Hepatocyte (in vitro differentiated cells): ENCODE measurements at regions not wholly inside any gene's neighbourhood (a gene's known extent, or its start where the extent isn't known, plus 50 kb on each side); places are given as distances from the start of the nearest gene placed in this dataset.

Experiments used
- DNase-seq: peaks from one replicate; pipeline ENCODE4 v3.0.0-alpha.2; 2016; ENCODE audit warnings: low spot score
- H2AFZ ChIP-seq: fragments of 200-600 bp; sonication (generic); 2 replicates; pipeline ENCODE4 v1.6.0; 2016; ENCODE audit warnings: antibody characterized with exemption, mild to moderate bottlenecking
- H3K27ac ChIP-seq: fragments of 200-600 bp; sonication (generic); 2 replicates; pipeline ENCODE4 v1.5.1; 2016; ENCODE audit warnings: mild to moderate bottlenecking
- H3K27me3 ChIP-seq: fragments of 200-600 bp; sonication (generic); 2 replicates; pipeline ENCODE4 v1.6.1; 2016
- H3K36me3 ChIP-seq: fragments of 200-600 bp; sonication (generic); replicated peaks from 2 replicates; pipeline ENCODE4 v1.5.1; 2016; ENCODE audit warnings: low read depth; ENCODE audit not compliant: insufficient read depth
- H3K4me1 ChIP-seq: fragments of 200-600 bp; sonication (generic); 2 replicates; pipeline ENCODE4 v1.5.1; 2016; ENCODE audit warnings: mild to moderate bottlenecking, moderate library complexity; ENCODE audit not compliant: insufficient read depth
- H3K4me2 ChIP-seq: fragments of 200-600 bp; sonication (generic); 2 replicates; pipeline ENCODE4 v1.6.0; 2016
- H3K4me3 ChIP-seq: fragments of 200-600 bp; sonication (generic); 2 replicates; pipeline ENCODE4 v1.5.1; 2016; ENCODE audit warnings: mild to moderate bottlenecking
- H3K79me2 ChIP-seq: fragments of 200-600 bp; sonication (generic); 2 replicates; pipeline ENCODE4 v1.6.0; 2017; ENCODE audit warnings: mild to moderate bottlenecking
- H3K9me2 ChIP-seq: fragments of 200-600 bp; sonication (generic); replicated peaks from 2 replicates; pipeline ENCODE4 v1.6.0; 2017; ENCODE audit warnings: mild to moderate bottlenecking; ENCODE audit not compliant: insufficient read depth
- H3K9me3 ChIP-seq: fragments of 200-600 bp; sonication (generic); 2 replicates; pipeline ENCODE4 v1.5.1; 2016; ENCODE audit warnings: low read depth, mild to moderate bottlenecking
- H4K20me1 ChIP-seq: fragments of 200-600 bp; sonication (generic); 2 replicates; pipeline ENCODE4 v1.6.0; 2016; ENCODE audit warnings: mild to moderate bottlenecking; ENCODE audit not compliant: insufficient read depth, poor library complexity, severe bottlenecking
- EZH2 ChIP-seq: fragments of 200-600 bp; sonication (generic); IDR thresholded peaks from 2 replicates; pipeline ENCODE4 v1.6.1; 2016; ENCODE audit warnings: antibody characterized with exemption, mild to moderate bottlenecking, borderline replicate concordance
- EZH2phosphoT487 ChIP-seq: fragments of 200-600 bp; sonication (generic); IDR thresholded peaks from one replicate; pipeline ENCODE4 v1.6.1; 2018; ENCODE audit warnings: antibody characterized with exemption, mild to moderate bottlenecking, low read depth, moderate library complexity; ENCODE audit not compliant: unreplicated experiment, severe bottlenecking
- WGBS: methylation state at CpG from one replicate; pipeline ENCODE4 v1.1.6; 2016; ENCODE audit warnings: low lambda C conversion rate; ENCODE audit errors: missing lambda C conversion rate; 5-methylcytosine and 5-hydroxymethylcytosine counted together
- TF ChIP-seq, protein P1 (sequence below): fragments of 200-600 bp; sonication (generic); IDR thresholded peaks from 2 replicates; pipeline ENCODE4 v1.5.1; 2016; ENCODE audit warnings: antibody characterized with exemption, mild to moderate bottlenecking; ENCODE audit not compliant: poor library complexity

GRCh38 chr15:36177590-36178302, 401.7 kb upstream of the CDIN1 start:
- no peak for TF ChIP-seq EZH2
- TF ChIP-seq EZH2phosphoT487 = no peak
- TF ChIP-seq, protein P1, sequence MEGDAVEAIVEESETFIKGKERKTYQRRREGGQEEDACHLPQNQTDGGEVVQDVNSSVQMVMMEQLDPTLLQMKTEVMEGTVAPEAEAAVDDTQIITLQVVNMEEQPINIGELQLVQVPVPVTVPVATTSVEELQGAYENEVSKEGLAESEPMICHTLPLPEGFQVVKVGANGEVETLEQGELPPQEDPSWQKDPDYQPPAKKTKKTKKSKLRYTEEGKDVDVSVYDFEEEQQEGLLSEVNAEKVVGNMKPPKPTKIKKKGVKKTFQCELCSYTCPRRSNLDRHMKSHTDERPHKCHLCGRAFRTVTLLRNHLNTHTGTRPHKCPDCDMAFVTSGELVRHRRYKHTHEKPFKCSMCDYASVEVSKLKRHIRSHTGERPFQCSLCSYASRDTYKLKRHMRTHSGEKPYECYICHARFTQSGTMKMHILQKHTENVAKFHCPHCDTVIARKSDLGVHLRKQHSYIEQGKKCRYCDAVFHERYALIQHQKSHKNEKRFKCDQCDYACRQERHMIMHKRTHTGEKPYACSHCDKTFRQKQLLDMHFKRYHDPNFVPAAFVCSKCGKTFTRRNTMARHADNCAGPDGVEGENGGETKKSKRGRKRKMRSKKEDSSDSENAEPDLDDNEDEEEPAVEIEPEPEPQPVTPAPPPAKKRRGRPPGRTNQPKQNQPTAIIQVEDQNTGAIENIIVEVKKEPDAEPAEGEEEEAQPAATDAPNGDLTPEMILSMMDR = no peak
- Histone ChIP-seq H3K36me3 (no peaks in the 10 kb centered on the region), H3K4me2 (peak overlapping the region; percentile 29), H4K20me1 (no peaks in the 10 kb centered on the region), H2AFZ (no peak overlapping the region), H3K4me1 (peaks cover 24% of the 10 kb centered on the region), H3K9me3 (no peaks in the 10 kb centered on the region), H3K79me2 (no peaks in the 10 kb centered on the region), H3K27me3 (no peaks in the 10 kb centered on the region), H3K9me2 (no peaks in the 10 kb centered on the region), H3K4me3 (no peak overlapping the region), H3K27ac (peak overlapping the region; percentile 14)
- WGBS = 28% methylated on average over 1 of the region's 1 CpG
- DNase-seq = peak; percentile 48

DNA sequence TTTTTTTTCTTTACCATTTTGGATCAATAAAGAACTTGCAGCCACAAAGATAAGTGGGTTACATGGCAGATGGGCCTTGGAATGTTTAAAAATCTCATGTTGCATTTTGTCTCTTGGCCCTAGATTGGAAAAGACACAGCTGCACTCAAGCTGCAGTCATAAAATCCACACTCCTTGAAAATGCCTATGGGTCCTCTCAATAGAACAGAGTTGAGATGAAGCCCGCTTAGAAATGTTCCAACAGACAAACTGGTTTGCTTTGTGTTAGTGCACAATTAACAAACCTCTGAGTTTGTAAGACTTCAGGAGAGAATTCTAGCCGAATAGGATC, 401.2 kb upstream of the CDIN1 start:
- peak overlapping the region; percentile 14 for H3K27ac ChIP-seq
- no peak for DNase-seq
- H3K4me2 ChIP-seq = peak overlapping the region; percentile 17
- 52% methylated on average over 2 of the region's 2 CpGs for WGBS
- TF ChIP-seq, protein P1 = no peak
- no peak for TF ChIP-seq EZH2phosphoT487
- TF ChIP-seq EZH2 = no peak
- no peaks in the 10 kb centered on the region for H4K20me1 ChIP-seq
- H2AFZ ChIP-seq = no peak overlapping the region
- H3K4me1 ChIP-seq = peaks cover 24% of the 10 kb centered on the region
- H3K36me3 ChIP-seq = no peaks in the 10 kb centered on the region
- no peaks in the 10 kb centered on the region for H3K79me2 ChIP-seq
- H3K9me2 ChIP-seq = no peaks in the 10 kb centered on the region
- H3K4me3 ChIP-seq = no peak overlapping the region
- no peaks in the 10 kb centered on the region for H3K27me3 ChIP-seq
- no peaks in the 10 kb centered on the region for H3K9me3 ChIP-seq

- H3K79me2 ChIP-seq = no peaks in the 10 kb centered on the region
- 84% methylated on average over 2 of the region's 2 CpGs for WGBS
These were observed 396.2 kb upstream of the CDIN1 start for GRCh38 chr15:36183201-36183600.

More at GRCh38 chr15:36183201-36183600, 396.2 kb upstream of the CDIN1 start:
- H2AFZ ChIP-seq = no peak overlapping the region
- H4K20me1 ChIP-seq = no peaks in the 10 kb centered on the region
- H3K4me1 ChIP-seq = peaks cover 6% of the 10 kb centered on the region
- H3K4me2 ChIP-seq = no peak overlapping the region
- H3K9me3 ChIP-seq = no peaks in the 10 kb centered on the region
- no peaks in the 10 kb centered on the region for H3K27me3 ChIP-seq
- H3K36me3 ChIP-seq = no peaks in the 10 kb centered on the region
- no peak overlapping the region for H3K4me3 ChIP-seq
- DNase-seq = no peak
- H3K9me2 ChIP-seq = no peaks in the 10 kb centered on the region
- no peak overlapping the region for H3K27ac ChIP-seq
- TF ChIP-seq EZH2phosphoT487 = no peak
- TF ChIP-seq, protein P1 = no peak
- TF ChIP-seq EZH2 = no peak
